ENCODE measurements at regions not wholly inside any gene's neighbourhood (a gene's known extent, or its start where the extent isn't known, plus 50 kb on each side); places are given as distances from the start of the nearest gene placed in this dataset.

DNA sequence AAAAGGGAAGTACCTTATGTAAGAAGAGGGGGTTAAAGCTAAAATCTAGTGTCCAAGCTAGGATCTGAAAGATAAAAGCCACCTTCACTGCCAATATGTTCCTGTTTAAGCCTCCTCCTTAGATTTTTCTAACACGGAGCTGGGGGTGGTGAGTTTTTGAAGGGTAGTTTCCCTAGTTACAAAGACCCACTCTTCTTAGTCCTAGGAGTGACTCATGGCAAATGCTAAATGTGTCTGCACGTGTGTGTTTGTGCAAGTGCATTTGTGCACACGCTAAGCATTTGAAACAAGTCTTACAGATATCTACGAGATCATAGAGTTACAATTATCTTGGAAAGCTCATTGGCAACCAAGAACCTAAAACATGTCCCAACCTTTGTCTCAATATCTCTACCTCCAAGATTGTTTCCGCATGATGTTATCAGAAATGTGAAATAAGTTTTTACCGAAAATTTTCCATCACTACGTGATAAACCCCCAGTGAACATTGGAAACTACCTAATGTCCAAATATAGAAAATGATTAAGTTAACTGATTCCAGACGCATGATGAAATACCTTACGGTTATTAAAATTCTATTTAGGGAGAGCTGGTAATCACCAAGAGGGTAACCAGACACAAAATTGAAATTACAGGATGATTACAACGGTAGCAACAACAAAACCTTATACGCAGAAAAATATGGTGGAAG, 78.0 kb upstream of the HRH2 start:
- Histone ChIP-seq H3K9ac (ENCODE audit: low read depth in 1 of 3, low read length in 3 of 3) (no peak overlapping the region), H3K27me3 (ENCODE audit: control insufficient read depth in 3 of 3, insufficient read depth in 3 of 3, low read length in 3 of 3) (peaks cover 0 to 7% (median 0%) of the 10 kb centered on the region in 3 donors), H3K36me3 (ENCODE audit: control insufficient read depth in 3 of 3, insufficient read depth in 3 of 3, low read length in 3 of 3) (no peaks in the 10 kb centered on the region), H3K4me1 (ENCODE audit: control insufficient read depth in 3 of 3, insufficient read depth in 3 of 3, low read length in 3 of 3) (no peaks in the 10 kb centered on the region), H3K27ac (ENCODE audit: low read depth, low read length) (peak overlapping the region; percentile 51), H3K4me3 (ENCODE audit: low read length in 3 of 3) (peak overlapping the region in 1 of 3 donors; percentile 3), H3K9me3 (ENCODE audit: control insufficient read depth in 3 of 3, low read length in 3 of 3) (no peaks in the 10 kb centered on the region)

DNA sequence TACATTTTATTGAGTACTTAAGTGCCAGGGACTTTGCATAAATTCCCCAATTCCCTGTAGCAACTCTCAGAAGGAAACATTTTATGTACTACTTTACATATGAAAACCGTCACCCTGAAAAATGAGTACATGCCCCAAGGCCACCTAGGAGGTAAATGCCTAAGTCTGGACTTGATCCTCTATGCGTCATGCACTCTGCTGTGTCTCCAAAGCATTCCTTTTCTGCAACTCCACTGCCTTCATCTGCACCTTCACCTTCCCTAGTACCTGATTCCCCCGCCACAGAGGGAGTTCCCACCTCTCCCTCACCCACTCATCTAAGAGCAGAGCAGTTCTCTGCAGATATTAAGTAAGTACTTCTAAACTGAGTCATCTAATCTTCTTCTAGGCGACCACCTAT, 75.2 kb upstream of the HRH2 start:
- Histone ChIP-seq H3K9me3 (ENCODE audit: control insufficient read depth in 3 of 3, low read length in 3 of 3) (no peaks in the 10 kb centered on the region), H3K27ac (ENCODE audit: low read depth, low read length) (no peak overlapping the region), H3K9ac (ENCODE audit: low read depth in 1 of 3, low read length in 3 of 3) (no peak overlapping the region), H3K36me3 (ENCODE audit: control insufficient read depth in 3 of 3, insufficient read depth in 3 of 3, low read length in 3 of 3) (no peaks in the 10 kb centered on the region), H3K4me3 (ENCODE audit: low read length in 3 of 3) (no peak overlapping the region), H3K27me3 (ENCODE audit: control insufficient read depth in 3 of 3, insufficient read depth in 3 of 3, low read length in 3 of 3) (peaks cover 0 to 4% (median 0%) of the 10 kb centered on the region in 3 donors), H3K4me1 (ENCODE audit: control insufficient read depth in 3 of 3, insufficient read depth in 3 of 3, low read length in 3 of 3) (no peaks in the 10 kb centered on the region)

DNA sequence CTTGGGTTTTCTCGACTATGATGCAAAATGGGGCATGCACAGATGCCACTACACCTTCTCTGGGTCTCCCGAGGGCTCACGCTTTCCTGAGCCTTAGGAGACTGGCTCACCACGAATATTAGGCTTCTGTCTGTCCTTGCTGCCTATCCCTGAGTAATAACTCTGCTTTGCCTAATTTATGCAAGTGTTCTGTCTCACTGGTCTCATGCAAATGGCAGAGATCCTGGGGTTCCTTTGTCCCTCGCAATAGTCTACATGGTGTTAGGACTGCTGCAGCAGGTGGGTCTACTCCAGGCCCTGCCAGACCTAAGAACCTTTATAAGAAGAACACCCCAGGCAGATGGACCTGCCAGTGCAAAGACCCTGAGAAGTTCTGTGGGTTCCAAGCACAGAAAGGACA, 72.3 kb upstream of the HRH2 start:
- no peaks in the 10 kb centered on the region for H3K36me3 ChIP-seq (ENCODE audit: control insufficient read depth in 3 of 3, insufficient read depth in 3 of 3, low read length in 3 of 3)
- no peak overlapping the region for H3K9ac ChIP-seq (ENCODE audit: low read depth in 1 of 3, low read length in 3 of 3)

DNA sequence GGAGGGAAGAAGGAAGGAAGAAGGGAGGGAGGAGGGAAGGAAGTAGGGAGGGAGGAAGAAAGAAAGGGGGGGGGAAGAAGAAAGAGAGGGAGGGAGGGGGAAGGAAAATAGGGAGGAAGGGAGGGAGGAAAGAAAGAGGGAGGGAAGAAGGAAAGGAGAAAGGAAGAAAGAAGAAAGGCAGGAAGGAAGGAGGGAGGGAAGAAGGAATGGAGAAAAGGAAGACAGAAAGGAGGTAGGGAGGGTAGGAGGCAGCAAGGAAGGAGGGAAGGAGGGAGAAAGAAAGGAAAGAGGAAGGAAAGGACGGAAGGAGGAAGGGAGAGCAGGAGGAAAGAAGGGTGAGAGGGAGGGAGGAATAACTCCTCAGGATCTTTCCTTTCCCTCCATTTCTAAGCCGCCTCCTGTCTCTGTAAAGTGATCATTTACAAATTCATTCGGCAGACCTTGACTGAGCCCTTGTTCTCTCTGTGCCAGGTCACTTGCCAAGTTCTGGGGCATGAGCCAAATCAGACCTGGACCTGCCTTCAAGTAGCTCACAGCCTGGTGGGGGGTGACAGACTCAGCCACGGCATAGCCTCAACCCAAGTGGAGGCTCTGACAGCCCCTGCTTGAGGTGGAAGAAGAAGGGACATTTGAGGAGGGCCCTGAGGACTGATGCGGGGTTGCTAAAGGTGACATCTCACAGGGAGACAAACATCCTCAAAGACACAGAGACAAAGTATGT, 69.0 kb upstream of the HRH2 start:
- Histone ChIP-seq H3K9me3 (ENCODE audit: control insufficient read depth in 3 of 3, low read length in 3 of 3) (no peaks in the 10 kb centered on the region), H3K9ac (ENCODE audit: low read depth in 1 of 3, low read length in 3 of 3) (no peak overlapping the region), H3K27ac (ENCODE audit: low read depth, low read length) (no peak overlapping the region), H3K36me3 (ENCODE audit: control insufficient read depth in 3 of 3, insufficient read depth in 3 of 3, low read length in 3 of 3) (no peaks in the 10 kb centered on the region), H3K4me1 (ENCODE audit: control insufficient read depth in 3 of 3, insufficient read depth in 3 of 3, low read length in 3 of 3) (peaks cover 0 to 2% (median 0%) of the 10 kb centered on the region in 3 donors), H3K27me3 (ENCODE audit: control insufficient read depth in 3 of 3, insufficient read depth in 3 of 3, low read length in 3 of 3) (peaks cover 0 to 3% (median 0%) of the 10 kb centered on the region in 3 donors), H3K4me3 (ENCODE audit: low read length in 3 of 3) (no peak overlapping the region)

More for the DNA sequence above, 72.3 kb upstream of the HRH2 start:
- Histone ChIP-seq H3K9me3 (ENCODE audit: control insufficient read depth in 3 of 3, low read length in 3 of 3) (no peaks in the 10 kb centered on the region), H3K4me1 (ENCODE audit: control insufficient read depth in 3 of 3, insufficient read depth in 3 of 3, low read length in 3 of 3) (peaks cover 0 to 2% (median 0%) of the 10 kb centered on the region in 3 donors), H3K4me3 (ENCODE audit: low read length in 3 of 3) (no peak overlapping the region), H3K27me3 (ENCODE audit: control insufficient read depth in 3 of 3, insufficient read depth in 3 of 3, low read length in 3 of 3) (peaks cover 0 to 3% (median 0%) of the 10 kb centered on the region in 3 donors), H3K27ac (ENCODE audit: low read depth, low read length) (no peak overlapping the region)

DNA sequence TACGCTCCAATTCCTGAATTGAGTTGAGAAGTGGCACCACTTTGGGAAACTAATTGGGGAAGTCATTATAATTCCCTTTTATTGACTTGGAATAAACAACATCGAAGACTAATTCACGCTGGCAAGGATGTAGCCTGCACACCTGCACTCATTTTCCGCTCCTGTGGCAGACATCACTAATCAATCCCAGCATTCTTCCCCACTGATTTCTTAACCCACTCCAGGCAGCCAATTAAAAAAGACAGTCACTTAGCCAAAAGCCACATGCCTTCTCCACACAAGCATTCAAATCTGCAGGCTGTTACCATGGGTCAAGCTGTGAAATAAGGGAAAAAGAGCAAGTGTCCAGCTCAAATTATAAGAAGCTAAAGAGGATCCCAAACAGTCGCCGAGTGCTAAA, 68.2 kb upstream of the HRH2 start:
- Histone ChIP-seq H3K9me3 (ENCODE audit: control insufficient read depth in 3 of 3, low read length in 3 of 3) (no peaks in the 10 kb centered on the region), H3K27me3 (ENCODE audit: control insufficient read depth in 3 of 3, insufficient read depth in 3 of 3, low read length in 3 of 3) (peaks cover 0 to 3% (median 0%) of the 10 kb centered on the region in 3 donors), H3K36me3 (ENCODE audit: control insufficient read depth in 3 of 3, insufficient read depth in 3 of 3, low read length in 3 of 3) (no peaks in the 10 kb centered on the region), H3K4me1 (ENCODE audit: control insufficient read depth in 3 of 3, insufficient read depth in 3 of 3, low read length in 3 of 3) (peaks cover 0 to 2% (median 0%) of the 10 kb centered on the region in 3 donors), H3K9ac (ENCODE audit: low read depth in 1 of 3, low read length in 3 of 3) (no peak overlapping the region), H3K27ac (ENCODE audit: low read depth, low read length) (no peak overlapping the region), H3K4me3 (ENCODE audit: low read length in 3 of 3) (no peak overlapping the region)

DNA sequence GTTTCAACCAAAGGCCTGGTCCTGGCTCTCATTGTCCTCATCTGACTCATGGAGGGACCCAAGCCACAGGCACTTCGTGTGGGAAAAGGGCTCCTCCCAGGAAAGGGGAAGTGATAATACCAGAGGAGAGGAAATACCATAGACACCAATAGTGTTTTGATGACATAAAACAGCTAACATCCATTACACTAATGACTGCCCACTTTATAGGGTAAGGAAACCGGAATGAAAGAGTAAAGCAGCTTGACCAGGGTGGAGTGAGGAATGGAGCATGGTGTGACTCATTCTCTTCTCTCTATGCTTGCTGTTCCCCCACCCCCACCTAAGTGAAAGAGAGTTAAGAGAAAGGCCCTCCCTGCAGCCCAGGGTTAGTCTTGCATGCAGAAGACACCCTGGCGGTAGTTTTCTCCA, 67.4 kb upstream of the HRH2 start:
- Histone ChIP-seq H3K4me3 (ENCODE audit: low read length in 3 of 3) (no peak overlapping the region), H3K27ac (ENCODE audit: low read depth, low read length) (no peak overlapping the region), H3K9ac (ENCODE audit: low read depth in 1 of 3, low read length in 3 of 3) (no peak overlapping the region), H3K4me1 (ENCODE audit: control insufficient read depth in 3 of 3, insufficient read depth in 3 of 3, low read length in 3 of 3) (peaks cover 0 to 2% (median 0%) of the 10 kb centered on the region in 3 donors), H3K36me3 (ENCODE audit: control insufficient read depth in 3 of 3, insufficient read depth in 3 of 3, low read length in 3 of 3) (no peaks in the 10 kb centered on the region), H3K9me3 (ENCODE audit: control insufficient read depth in 3 of 3, low read length in 3 of 3) (no peaks in the 10 kb centered on the region), H3K27me3 (ENCODE audit: control insufficient read depth in 3 of 3, insufficient read depth in 3 of 3, low read length in 3 of 3) (peaks cover 0 to 3% (median 1%) of the 10 kb centered on the region in 3 donors)

DNA sequence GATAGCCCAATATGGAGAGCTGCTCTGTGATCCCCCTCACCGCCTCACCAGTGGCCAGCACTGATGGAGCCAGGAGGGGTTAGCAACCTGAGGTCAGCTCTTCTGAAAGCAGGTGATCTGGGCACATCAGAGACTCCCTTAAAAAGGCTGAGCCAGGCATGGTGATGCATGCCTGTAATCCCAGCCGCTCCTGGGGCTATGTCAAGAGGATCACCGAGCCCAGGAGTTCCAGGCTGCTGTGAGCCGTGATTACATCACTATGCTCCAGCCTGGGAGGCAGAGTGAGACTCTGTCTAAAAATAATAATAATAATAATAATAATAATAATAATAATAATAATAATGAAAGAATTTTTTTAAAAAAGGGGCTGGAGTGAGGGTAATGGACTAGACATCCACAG, 66.6 kb upstream of the HRH2 start:
- Histone ChIP-seq H3K4me3 (ENCODE audit: low read length in 3 of 3) (no peak overlapping the region), H3K4me1 (ENCODE audit: control insufficient read depth in 3 of 3, insufficient read depth in 3 of 3, low read length in 3 of 3) (peaks cover 0 to 2% (median 0%) of the 10 kb centered on the region in 3 donors), H3K9me3 (ENCODE audit: control insufficient read depth in 3 of 3, low read length in 3 of 3) (no peaks in the 10 kb centered on the region), H3K9ac (ENCODE audit: low read depth in 1 of 3, low read length in 3 of 3) (no peak overlapping the region), H3K27me3 (ENCODE audit: control insufficient read depth in 3 of 3, insufficient read depth in 3 of 3, low read length in 3 of 3) (peaks cover 3 to 6% (median 4%) of the 10 kb centered on the region in 3 donors), H3K27ac (ENCODE audit: low read depth, low read length) (no peak overlapping the region), H3K36me3 (ENCODE audit: control insufficient read depth in 3 of 3, insufficient read depth in 3 of 3, low read length in 3 of 3) (no peaks in the 10 kb centered on the region)

DNA sequence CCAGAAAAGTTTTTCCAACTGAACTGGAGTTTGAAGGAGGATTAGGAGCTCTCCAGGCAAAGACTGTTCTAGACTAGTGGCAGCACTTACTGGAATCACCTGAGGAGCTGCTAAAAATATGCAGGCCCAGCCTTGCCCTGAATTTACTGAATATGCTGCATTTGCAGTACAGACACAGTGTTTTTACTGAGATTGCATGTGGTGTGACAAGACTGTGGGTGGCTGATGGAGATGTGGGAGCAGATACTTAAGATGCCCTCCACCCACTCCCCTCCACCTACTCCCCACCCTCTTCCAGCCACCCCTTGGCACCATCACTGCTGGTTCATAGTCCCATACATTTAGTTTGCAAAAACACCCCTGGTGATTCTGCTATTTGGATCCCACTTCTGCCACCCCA, 64.1 kb upstream of the HRH2 start:
- no peaks in the 10 kb centered on the region for H3K36me3 ChIP-seq (ENCODE audit: control insufficient read depth in 3 of 3, insufficient read depth in 3 of 3, low read length in 3 of 3)
- H3K4me1 ChIP-seq (ENCODE audit: control insufficient read depth in 3 of 3, insufficient read depth in 3 of 3, low read length in 3 of 3) = peaks cover 0 to 2% (median 0%) of the 10 kb centered on the region in 3 donors
- no peak overlapping the region for H3K27ac ChIP-seq (ENCODE audit: low read depth, low read length)
- H3K9ac ChIP-seq (ENCODE audit: low read depth in 1 of 3, low read length in 3 of 3) = no peak overlapping the region
- H3K9me3 ChIP-seq (ENCODE audit: control insufficient read depth in 3 of 3, low read length in 3 of 3) = no peaks in the 10 kb centered on the region
- H3K27me3 ChIP-seq (ENCODE audit: control insufficient read depth in 3 of 3, insufficient read depth in 3 of 3, low read length in 3 of 3) = peaks cover 5 to 11% (median 8%) of the 10 kb centered on the region in 3 donors
- H3K4me3 ChIP-seq (ENCODE audit: low read length in 3 of 3) = no peak overlapping the region

DNA sequence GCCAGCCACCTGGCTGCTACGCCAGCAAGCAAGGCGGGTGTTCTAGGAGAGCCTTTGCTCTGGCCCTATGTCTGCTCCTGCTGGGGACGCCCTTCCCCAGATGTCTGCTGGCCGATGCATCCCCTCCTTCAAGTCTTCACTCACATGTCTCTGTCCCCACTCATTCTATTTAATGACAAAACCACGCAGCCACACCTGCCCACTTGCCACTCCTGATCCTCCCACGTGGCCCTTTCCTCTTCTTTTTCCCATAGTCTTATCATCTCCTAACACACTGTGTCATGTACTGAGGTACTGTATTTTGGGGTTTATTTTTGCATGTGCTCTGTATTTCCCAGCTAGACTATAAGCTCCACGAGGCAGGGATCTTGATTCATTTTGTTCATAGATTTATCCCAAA, 62.0 kb upstream of the HRH2 start:
- Histone ChIP-seq H3K9me3 (ENCODE audit: control insufficient read depth in 3 of 3, low read length in 3 of 3) (no peaks in the 10 kb centered on the region), H3K4me3 (ENCODE audit: low read length in 3 of 3) (no peak overlapping the region), H3K27me3 (ENCODE audit: control insufficient read depth in 3 of 3, insufficient read depth in 3 of 3, low read length in 3 of 3) (peaks cover 5 to 15% (median 8%) of the 10 kb centered on the region in 3 donors), H3K36me3 (ENCODE audit: control insufficient read depth in 3 of 3, insufficient read depth in 3 of 3, low read length in 3 of 3) (no peaks in the 10 kb centered on the region), H3K4me1 (ENCODE audit: control insufficient read depth in 3 of 3, insufficient read depth in 3 of 3, low read length in 3 of 3) (no peaks in the 10 kb centered on the region), H3K9ac (ENCODE audit: low read depth in 1 of 3, low read length in 3 of 3) (no peak overlapping the region), H3K27ac (ENCODE audit: low read depth, low read length) (no peak overlapping the region)

DNA sequence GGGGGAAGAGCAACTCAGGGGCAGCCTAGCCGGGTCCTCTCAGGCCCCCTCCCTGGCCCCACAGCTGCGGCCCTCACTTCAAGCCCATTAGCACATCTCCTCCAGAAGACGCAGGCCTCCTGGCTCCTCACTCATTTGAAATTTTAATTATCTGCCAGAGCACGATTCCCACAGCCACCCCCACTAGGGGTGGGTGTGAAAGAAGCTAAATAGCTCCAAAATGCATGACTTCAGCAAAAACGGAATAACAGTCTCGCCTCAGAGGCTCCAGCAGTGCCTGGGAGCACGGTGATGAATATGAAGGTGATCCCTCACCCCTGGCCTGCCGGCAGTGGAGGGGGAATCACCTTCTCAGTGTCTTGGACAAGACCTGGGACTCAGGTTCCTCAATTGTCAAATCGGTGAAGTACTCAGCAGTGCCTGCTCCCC, 61.1 kb upstream of the HRH2 start:
- Histone ChIP-seq H3K36me3 (ENCODE audit: control insufficient read depth in 3 of 3, insufficient read depth in 3 of 3, low read length in 3 of 3) (no peaks in the 10 kb centered on the region), H3K4me1 (ENCODE audit: control insufficient read depth in 3 of 3, insufficient read depth in 3 of 3, low read length in 3 of 3) (no peaks in the 10 kb centered on the region), H3K27me3 (ENCODE audit: control insufficient read depth in 3 of 3, insufficient read depth in 3 of 3, low read length in 3 of 3) (peaks cover 5 to 16% (median 8%) of the 10 kb centered on the region in 3 donors), H3K9ac (ENCODE audit: low read depth in 1 of 3, low read length in 3 of 3) (no peak overlapping the region), H3K27ac (ENCODE audit: low read depth, low read length) (no peak overlapping the region), H3K4me3 (ENCODE audit: low read length in 3 of 3) (no peak overlapping the region), H3K9me3 (ENCODE audit: control insufficient read depth in 3 of 3, low read length in 3 of 3) (no peaks in the 10 kb centered on the region)
